ENCODE measurements at regions not wholly inside any gene's neighbourhood (a gene's known extent, or its start where the extent isn't known, plus 50 kb on each side); places are given as distances from the start of the nearest gene placed in this dataset.
A peak's percentile ranks its signal among the peaks of the same experiment; 100 is the strongest.

DNA sequence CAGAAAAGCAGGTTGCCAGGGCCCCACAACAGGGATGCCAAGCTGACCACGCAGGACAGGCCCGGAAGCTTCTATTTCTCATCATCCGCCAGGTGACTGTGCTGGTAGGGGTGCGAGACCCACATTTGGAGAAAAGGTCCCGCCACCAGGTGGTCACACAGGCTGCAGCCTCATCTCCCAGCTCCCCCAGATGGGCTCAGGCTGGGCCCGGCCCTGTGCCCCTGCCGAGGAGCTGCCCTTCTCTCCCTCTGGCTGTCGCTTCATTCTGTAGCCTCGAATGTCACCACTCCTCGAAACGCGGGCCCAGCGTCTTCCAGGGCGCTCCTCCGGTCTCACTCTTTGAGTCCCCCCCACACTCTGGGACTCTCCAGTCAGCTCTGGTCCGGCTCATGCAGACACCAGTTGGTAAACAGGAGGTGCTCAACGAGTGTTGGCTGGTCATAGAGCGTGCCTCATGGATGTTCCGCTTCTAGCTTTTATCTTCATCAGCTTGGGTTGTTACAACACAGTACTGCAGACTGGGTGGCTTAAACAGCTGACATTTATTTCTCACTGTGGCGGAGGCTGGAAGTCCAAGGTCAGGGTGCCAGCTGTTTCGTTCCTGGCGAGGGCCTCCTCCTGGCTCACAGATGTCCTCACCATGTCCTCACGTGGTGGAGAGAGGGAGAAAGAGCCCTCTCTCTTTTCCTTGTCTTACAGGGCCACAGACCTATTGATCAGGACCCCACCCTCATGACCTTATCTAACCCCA, 87.1 kb downstream of the TEX29 start:
- CTCF ChIA-PET (ENCODE audit: partially characterized antibody), result no interaction called here
- POLR2A ChIA-PET (ENCODE audit: partially characterized antibody), result no interaction called here
- Histone ChIP-seq H3K9me3 (ENCODE audit: control insufficient read depth in 1 of 2, low read length in 2 of 2) (no peaks in the 10 kb centered on the region), H3K36me3 (ENCODE audit: insufficient read depth, low read length) (no peaks in the 10 kb centered on the region), H3K27me3 (ENCODE audit: insufficient read depth, low read length) (no peaks in the 10 kb centered on the region), H3K4me1 (ENCODE audit: insufficient read depth, low read length) (no peaks in the 10 kb centered on the region), H3K4me3 (ENCODE audit: low read length in 2 of 2) (no peak overlapping the region), H3K27ac (ENCODE audit: low read depth, low read length) (no peak overlapping the region)
- intact Hi-C loops (cut with micrococcal nuclease), result no loop called here
- DNase-seq, result no peak
- H3K27ac Mint-ChIP-seq, result no peak overlapping the region
- no peaks in the 10 kb centered on the region for H3K36me3 Mint-ChIP-seq
- H3K4me3 Mint-ChIP-seq, result no peak overlapping the region
- H3K27me3 Mint-ChIP-seq, result peaks cover 0 to 7% of the 10 kb centered on the region in 2 donors
- H3K9me3 Mint-ChIP-seq, result peaks cover 0 to 2% (median 0%) of the 10 kb centered on the region in 8 donors
- no peaks in the 10 kb centered on the region for H3K4me1 Mint-ChIP-seq

DNA sequence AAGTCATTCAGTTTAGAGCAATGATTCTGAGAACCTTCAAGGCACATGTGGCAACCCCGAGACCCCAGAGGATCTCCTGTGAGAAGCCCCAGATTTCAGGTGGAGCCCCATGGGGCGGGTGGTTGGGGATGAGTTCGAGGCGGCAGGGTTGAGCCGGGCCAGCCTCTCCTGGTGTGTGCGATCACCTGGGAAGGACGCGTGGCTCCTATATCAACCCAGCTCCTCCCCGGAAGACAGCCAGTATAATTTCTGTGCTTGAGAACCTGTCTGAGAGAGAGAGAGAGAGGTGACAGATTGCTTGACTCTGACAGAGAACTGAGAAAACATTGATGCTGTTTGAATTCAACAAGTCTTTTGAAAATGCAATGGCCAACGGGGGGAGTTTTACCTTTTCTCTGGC, 89.0 kb downstream of the TEX29 start:
- peaks cover 0 to 2% (median 0%) of the 10 kb centered on the region in 8 donors for H3K9me3 Mint-ChIP-seq
- no peaks in the 10 kb centered on the region for H3K4me1 Mint-ChIP-seq
- no peaks in the 10 kb centered on the region for H3K4me1 ChIP-seq (ENCODE audit: insufficient read depth, low read length)
- no peaks in the 10 kb centered on the region for H3K9me3 ChIP-seq (ENCODE audit: control insufficient read depth in 1 of 2, low read length in 2 of 2)
- H3K27ac Mint-ChIP-seq, result no peak overlapping the region
- H3K36me3 Mint-ChIP-seq, result no peaks in the 10 kb centered on the region
- no peak overlapping the region for H3K4me3 Mint-ChIP-seq
- CTCF ChIA-PET (ENCODE audit: partially characterized antibody), result no interaction called here
- peaks cover 0 to 12% of the 10 kb centered on the region in 2 donors for H3K27me3 Mint-ChIP-seq
- H3K36me3 ChIP-seq (ENCODE audit: insufficient read depth, low read length), result no peaks in the 10 kb centered on the region
- intact Hi-C loops (cut with micrococcal nuclease), result no loop called here
- no peak overlapping the region for H3K27ac ChIP-seq (ENCODE audit: low read depth, low read length)
- H3K27me3 ChIP-seq (ENCODE audit: insufficient read depth, low read length), result no peaks in the 10 kb centered on the region
- H3K4me3 ChIP-seq (ENCODE audit: low read length in 2 of 2), result no peak overlapping the region
- POLR2A ChIA-PET (ENCODE audit: partially characterized antibody), result no interaction called here
- no peak for DNase-seq

DNA sequence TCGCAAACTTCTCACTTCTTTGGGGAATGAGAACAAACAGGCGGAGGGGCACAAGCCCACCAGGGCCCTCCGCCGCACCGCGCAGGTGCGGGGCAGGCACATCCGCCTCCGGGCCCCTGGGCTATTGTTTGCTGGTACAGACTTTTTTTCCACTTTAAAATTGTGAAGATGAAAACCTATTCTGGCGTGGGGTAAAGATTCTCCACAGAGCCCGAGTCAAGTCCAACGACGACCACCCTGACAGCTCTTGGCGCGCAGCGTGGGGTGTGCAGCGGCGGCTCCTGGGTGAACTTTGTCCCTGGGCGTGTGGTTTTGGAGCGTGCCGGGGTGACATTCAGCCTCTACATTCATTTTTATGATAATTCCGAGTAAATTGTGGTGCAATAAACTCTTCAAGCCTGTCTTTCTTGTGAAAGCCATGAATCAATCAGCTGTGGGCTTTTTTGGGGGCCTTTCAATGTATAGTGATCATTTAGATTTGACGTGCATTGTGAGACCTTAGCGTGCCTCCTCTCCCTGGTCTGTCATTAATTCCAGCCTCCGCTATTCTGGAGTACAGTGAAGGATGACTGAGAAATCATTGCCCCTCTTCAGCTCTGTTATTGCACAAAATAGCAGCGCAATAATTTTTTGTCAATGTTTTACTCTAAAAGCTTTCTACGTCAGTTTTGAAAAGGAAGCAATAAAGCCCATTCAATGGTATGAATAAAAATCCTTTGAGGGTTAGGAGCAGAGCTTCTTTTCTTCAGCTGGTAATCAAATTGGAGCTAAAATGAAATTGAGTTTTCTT, 90.0 kb downstream of the TEX29 start:
- Histone ChIP-seq H3K4me3 (ENCODE audit: low read length in 2 of 2) (no peak overlapping the region), H3K4me1 (ENCODE audit: insufficient read depth, low read length) (no peaks in the 10 kb centered on the region), H3K9me3 (ENCODE audit: control insufficient read depth in 1 of 2, low read length in 2 of 2) (no peaks in the 10 kb centered on the region), H3K27me3 (ENCODE audit: insufficient read depth, low read length) (no peaks in the 10 kb centered on the region), H3K27ac (ENCODE audit: low read depth, low read length) (no peak overlapping the region), H3K36me3 (ENCODE audit: insufficient read depth, low read length) (no peaks in the 10 kb centered on the region)
- no peaks in the 10 kb centered on the region for H3K4me1 Mint-ChIP-seq
- intact Hi-C loops (cut with micrococcal nuclease), result no loop called here
- H3K4me3 Mint-ChIP-seq, result no peak overlapping the region
- H3K27me3 Mint-ChIP-seq, result peaks cover 0 to 17% of the 10 kb centered on the region in 2 donors
- ChIA-PET CTCF (ENCODE audit: partially characterized antibody) (no interaction called here), POLR2A (ENCODE audit: partially characterized antibody) (no interaction called here)
- peaks cover 0 to 2% (median 0%) of the 10 kb centered on the region in 8 donors for H3K9me3 Mint-ChIP-seq
- H3K36me3 Mint-ChIP-seq, result no peaks in the 10 kb centered on the region
- H3K27ac Mint-ChIP-seq, result no peak overlapping the region
- no peak for DNase-seq

DNA sequence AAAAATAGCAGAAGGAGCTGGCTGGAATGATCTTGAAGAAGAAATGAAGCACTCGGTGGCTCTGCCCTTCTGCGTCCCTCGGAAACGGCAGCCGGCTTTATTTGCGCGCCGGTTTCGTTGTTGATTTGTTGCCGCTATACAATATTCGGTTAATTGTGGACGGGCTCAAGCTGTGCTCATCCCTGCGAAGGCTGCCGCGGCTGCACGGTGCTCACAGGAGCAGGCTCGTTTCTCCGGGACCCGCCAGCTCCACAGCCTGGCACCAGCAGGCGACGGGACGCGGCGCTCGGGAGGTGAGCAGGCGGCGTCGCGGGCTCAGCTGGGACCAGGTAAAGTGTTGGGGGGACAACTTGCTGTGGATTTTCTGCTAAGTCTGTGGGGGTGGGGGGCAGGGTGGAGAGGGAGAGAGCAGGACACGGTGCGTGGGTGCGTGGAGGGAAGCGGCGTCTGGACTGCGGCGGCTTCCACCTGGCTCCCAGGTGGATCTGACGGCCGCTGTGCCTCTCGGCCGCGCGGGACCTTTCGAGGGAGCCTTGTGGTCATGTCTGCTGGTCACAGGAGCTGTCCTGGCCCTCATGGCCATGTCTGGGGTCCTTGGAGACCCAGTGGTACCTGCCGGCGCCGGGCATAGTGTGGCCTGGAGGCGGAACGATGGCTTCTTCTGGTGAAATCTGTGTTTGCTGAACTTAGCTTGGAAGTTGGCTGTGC, 90.9 kb downstream of the TEX29 start:
- no peaks in the 10 kb centered on the region for H3K4me1 Mint-ChIP-seq

DNA sequence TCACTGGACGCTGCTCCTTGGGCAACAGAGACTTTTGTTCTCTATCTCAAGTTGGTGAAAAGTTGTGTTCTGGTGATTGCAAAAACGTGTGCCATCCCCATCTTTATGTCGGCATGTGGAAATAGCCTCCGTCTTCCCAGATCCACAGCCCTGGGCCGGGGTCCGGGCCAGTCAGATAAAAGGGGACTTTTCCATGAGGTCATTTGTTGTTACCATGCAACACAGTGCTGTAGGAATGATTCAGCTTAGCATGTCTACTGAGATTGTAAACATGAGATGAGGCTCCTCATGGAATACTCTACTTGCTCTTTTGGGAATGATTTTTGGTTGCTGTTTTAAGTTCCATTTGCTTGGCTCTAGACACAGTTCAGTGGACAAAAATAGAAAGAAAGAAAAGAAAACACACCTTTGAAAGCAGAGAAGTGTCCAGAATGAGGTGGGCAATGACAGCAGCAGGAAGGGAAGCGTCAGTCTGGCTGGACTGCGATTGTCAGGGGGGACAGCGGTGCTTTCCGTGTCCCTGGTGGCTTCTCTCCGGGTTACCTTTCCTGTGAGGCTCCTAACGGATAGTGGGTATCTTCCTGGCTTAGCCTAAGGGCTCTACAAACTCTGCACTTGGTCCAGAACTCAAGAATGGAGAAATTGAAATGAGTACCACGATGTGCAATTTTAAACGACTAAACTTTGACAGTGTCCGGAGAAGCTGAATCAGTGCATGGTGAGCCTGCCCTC, 91.6 kb downstream of the TEX29 start:
- Histone ChIP-seq H3K9me3 (ENCODE audit: control insufficient read depth in 1 of 2, low read length in 2 of 2) (no peaks in the 10 kb centered on the region), H3K36me3 (ENCODE audit: insufficient read depth, low read length) (no peaks in the 10 kb centered on the region), H3K27ac (ENCODE audit: low read depth, low read length) (no peak overlapping the region), H3K4me3 (ENCODE audit: low read length in 2 of 2) (no peak overlapping the region), H3K27me3 (ENCODE audit: insufficient read depth, low read length) (no peaks in the 10 kb centered on the region), H3K4me1 (ENCODE audit: insufficient read depth, low read length) (no peaks in the 10 kb centered on the region)
- intact Hi-C loops (cut with micrococcal nuclease), result no loop called here
- DNase-seq, result no peak
- Mint-ChIP-seq H3K36me3 (no peaks in the 10 kb centered on the region), H3K4me3 (no peak overlapping the region), H3K27me3 (peaks cover 3 to 17% of the 10 kb centered on the region in 2 donors), H3K4me1 (no peaks in the 10 kb centered on the region), H3K9me3 (no peaks in the 10 kb centered on the region), H3K27ac (no peak overlapping the region)
- POLR2A ChIA-PET (ENCODE audit: partially characterized antibody), result no interaction called here
- CTCF ChIA-PET (ENCODE audit: partially characterized antibody), result no interaction called here

More for the DNA sequence above, 90.9 kb downstream of the TEX29 start:
- ChIA-PET CTCF (ENCODE audit: partially characterized antibody) (no interaction called here), POLR2A (ENCODE audit: partially characterized antibody) (no interaction called here)
- H3K27me3 ChIP-seq (ENCODE audit: insufficient read depth, low read length), result no peaks in the 10 kb centered on the region
- H3K4me3 ChIP-seq (ENCODE audit: low read length in 2 of 2), result no peak overlapping the region
- H3K4me1 ChIP-seq (ENCODE audit: insufficient read depth, low read length), result no peaks in the 10 kb centered on the region
- H3K36me3 ChIP-seq (ENCODE audit: insufficient read depth, low read length), result no peaks in the 10 kb centered on the region
- H3K4me3 Mint-ChIP-seq, result peak overlapping the region in 1 of 8 donors; percentile 10
- H3K9me3 Mint-ChIP-seq, result peaks cover 0 to 2% (median 0%) of the 10 kb centered on the region in 8 donors
- H3K27ac Mint-ChIP-seq, result no peak overlapping the region
- intact Hi-C loops (cut with micrococcal nuclease), result no loop called here
- DNase-seq, result no peak
- no peaks in the 10 kb centered on the region for H3K9me3 ChIP-seq (ENCODE audit: control insufficient read depth in 1 of 2, low read length in 2 of 2)
- no peak overlapping the region for H3K27ac ChIP-seq (ENCODE audit: low read depth, low read length)
- H3K36me3 Mint-ChIP-seq, result no peaks in the 10 kb centered on the region
- peaks cover 1 to 17% of the 10 kb centered on the region in 2 donors for H3K27me3 Mint-ChIP-seq

DNA sequence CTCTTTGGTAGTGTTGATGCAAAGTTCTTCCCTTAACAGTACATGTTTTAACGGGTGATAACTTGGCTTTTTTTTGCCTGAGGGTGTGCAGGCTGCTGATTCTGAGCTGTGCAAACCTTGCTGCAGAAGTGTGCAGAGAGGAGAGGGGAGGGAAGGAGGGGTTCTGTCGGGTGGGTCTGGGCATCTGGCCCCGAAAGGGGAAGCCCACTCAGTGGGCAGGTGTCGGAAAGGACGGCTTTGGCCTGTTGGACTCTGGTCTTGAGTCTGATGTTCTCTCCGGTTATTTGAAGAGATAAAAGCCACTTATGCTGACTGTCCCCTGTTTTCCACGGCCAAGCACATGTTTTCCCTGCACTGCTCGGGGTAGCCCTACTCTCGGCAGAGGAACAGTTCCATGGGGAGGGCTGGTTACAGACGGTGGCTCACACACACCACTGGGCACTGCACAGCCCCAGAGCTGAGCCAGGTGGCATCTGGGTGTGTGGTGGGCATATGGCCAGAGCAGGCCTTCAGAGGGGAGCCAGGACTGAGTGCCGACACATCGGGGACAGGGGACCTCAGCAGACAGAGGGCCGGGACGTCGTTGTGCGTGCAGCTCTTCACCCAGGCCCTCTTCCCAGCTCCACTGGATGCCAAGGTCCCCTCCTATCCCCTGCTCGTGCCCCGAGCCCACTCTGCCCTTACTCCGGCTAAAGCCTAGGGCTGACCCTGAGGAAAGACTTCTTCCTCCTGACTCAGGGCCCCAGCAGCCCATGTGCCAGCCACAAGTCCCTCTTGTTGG, 93.2 kb downstream of the TEX29 start:
- Histone ChIP-seq H3K4me1 (ENCODE audit: insufficient read depth, low read length) (no peaks in the 10 kb centered on the region), H3K27ac (ENCODE audit: low read depth, low read length) (no peak overlapping the region), H3K4me3 (ENCODE audit: low read length in 2 of 2) (no peak overlapping the region), H3K36me3 (ENCODE audit: insufficient read depth, low read length) (no peaks in the 10 kb centered on the region), H3K27me3 (ENCODE audit: insufficient read depth, low read length) (no peaks in the 10 kb centered on the region), H3K9me3 (ENCODE audit: control insufficient read depth in 1 of 2, low read length in 2 of 2) (no peaks in the 10 kb centered on the region)
- H3K27me3 Mint-ChIP-seq, result peaks cover 4 to 16% of the 10 kb centered on the region in 2 donors
- ChIA-PET POLR2A (ENCODE audit: partially characterized antibody) (no interaction called here), CTCF (ENCODE audit: partially characterized antibody) (no interaction called here)
- H3K4me3 Mint-ChIP-seq, result no peak overlapping the region
- intact Hi-C loops (cut with micrococcal nuclease), result no loop called here
- H3K27ac Mint-ChIP-seq, result peak overlapping the region in 1 of 7 donors; percentile 35
- no peaks in the 10 kb centered on the region for H3K36me3 Mint-ChIP-seq
- no peaks in the 10 kb centered on the region for H3K4me1 Mint-ChIP-seq
- no peak for DNase-seq
- H3K9me3 Mint-ChIP-seq, result no peaks in the 10 kb centered on the region
